ENCODE measurements at regions not wholly inside any gene's neighbourhood (a gene's known extent, or its start where the extent isn't known, plus 50 kb on each side); places are given as distances from the start of the nearest gene placed in this dataset.

DNA sequence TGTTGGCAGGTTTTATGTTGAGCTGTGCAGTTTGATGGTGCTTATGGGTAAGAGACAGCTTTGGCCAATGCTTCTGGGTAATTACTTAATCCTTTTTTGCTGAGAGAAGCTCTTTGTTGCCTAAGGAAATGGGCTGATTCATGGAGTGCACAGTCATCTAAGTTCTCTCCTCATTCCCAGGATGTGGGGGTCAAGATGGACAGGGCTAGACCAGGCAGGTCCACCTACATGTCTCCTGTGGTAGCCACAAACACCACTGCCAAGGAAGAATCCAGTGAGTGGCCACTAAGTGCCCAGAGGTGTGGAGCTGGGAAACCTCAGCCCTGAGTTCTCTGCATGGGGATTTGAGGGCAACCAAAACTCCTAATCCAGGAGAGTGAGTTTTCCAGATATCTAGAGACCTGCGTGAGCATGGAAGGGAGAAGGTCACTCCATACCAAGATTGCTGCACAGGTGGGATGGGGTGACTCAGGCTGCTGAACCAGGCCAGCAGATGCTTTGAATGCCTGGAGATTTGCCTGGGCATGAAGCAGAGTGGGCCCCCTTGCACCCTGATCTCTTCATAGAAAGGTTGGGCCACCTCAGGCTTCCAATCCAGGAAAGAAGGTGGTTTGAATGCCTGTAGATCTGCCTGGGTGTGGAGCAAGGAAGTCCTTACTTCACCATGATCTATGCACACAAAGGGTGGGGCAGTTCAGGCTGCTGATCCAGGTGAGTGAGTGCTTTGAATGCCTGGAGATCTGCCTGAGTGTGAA, 234.8 kb upstream of the GNPDA2 start:
- H3K27ac ChIP-seq = no peak overlapping the region
- no peak for TF ChIP-seq ZFX (IDR thresholded peaks at IDR 0.05)
- TF ChIP-seq, protein P1, sequence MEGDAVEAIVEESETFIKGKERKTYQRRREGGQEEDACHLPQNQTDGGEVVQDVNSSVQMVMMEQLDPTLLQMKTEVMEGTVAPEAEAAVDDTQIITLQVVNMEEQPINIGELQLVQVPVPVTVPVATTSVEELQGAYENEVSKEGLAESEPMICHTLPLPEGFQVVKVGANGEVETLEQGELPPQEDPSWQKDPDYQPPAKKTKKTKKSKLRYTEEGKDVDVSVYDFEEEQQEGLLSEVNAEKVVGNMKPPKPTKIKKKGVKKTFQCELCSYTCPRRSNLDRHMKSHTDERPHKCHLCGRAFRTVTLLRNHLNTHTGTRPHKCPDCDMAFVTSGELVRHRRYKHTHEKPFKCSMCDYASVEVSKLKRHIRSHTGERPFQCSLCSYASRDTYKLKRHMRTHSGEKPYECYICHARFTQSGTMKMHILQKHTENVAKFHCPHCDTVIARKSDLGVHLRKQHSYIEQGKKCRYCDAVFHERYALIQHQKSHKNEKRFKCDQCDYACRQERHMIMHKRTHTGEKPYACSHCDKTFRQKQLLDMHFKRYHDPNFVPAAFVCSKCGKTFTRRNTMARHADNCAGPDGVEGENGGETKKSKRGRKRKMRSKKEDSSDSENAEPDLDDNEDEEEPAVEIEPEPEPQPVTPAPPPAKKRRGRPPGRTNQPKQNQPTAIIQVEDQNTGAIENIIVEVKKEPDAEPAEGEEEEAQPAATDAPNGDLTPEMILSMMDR (conservative IDR thresholded peaks at IDR 0.05) = no peak

DNA sequence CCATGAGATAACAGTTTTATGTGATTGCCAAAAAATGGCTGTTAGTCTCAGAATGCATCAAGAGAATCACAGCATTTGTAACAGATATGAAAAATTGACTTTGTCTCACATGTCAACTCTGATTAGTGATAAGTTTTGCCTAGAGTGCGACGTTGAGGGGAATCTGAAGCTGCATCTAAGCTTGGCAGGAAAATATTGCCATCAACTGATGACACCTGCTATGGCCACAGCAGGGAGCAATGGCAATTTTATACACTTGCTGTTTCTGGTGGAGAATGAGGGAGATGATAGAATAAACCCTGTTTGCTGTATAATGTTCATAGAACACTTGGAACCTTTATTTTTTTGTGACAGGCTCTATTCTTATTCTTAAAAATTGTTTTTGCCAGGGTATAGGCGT, 205.4 kb upstream of the GNPDA2 start:
- no peak for TF ChIP-seq ZFX (IDR thresholded peaks at IDR 0.05)
- TF ChIP-seq, protein P1 (conservative IDR thresholded peaks at IDR 0.05) = no peak
- H3K27ac ChIP-seq = no peak overlapping the region

DNA sequence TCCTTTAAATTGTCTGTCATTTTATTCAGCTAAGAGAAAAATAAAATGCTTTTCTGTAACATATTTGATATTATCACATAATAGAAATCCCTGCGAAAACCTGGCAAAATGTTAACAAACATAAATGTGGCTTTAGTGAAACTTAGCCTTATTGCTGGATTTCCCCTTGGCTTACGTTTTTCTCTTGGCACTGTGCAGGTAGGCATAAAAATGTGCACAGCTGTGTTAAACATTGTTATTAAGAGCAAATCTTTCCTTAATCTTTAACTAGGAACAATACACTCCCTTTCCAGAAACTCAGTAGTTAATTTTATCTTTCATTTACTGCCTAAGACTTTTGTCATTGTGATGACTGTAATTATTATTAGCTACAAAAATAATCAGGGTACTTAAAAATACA, 202.4 kb upstream of the GNPDA2 start:
- no peak overlapping the region for H3K27ac ChIP-seq

DNA sequence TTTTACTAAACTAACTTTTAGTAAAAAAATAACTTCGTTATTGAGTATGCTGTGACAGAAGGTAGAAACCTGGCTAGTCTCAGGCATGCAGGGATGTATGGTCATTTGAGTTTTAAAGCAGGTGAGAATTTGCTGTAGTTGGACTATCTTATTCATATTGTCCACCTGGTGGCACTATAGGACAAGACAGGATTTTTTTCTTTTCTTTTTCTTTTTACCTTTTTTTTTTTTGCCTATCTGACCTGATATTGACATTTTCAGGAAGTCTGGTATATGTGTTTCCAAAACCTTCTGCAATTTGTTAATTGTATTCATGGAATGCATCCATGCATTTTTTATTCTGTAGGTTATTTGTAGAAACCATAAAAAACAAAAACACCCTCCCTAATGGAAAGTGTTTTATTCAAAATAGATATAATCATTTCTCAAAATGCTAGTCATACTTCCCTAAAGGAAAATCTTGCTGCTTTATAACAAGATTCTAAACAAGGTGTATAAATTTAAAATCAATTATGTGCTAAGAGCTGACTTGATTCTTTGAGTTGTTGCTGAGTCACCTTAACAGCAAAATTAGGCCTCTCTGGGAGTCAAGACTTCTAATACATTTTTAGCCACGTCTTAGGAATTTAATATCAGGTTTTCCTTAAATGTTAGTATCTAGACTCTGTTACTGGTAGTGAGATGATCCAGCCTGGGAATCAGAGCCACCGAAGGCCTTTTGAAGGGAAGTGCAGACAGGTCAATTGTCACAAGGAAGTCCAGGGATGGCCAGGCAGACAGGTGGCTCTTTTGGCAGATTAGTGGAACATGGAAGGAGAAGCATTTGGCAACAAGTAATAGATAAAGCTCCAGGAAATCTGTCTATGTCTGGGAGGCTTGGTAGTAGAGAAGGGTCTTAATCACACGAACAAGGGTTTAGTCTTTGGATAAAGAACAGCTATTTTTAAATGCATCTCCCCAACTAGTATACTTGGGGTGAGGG, 201.3 kb upstream of the GNPDA2 start:
- no peak for TF ChIP-seq ZFX (IDR thresholded peaks at IDR 0.05)
- TF ChIP-seq, protein P1 (conservative IDR thresholded peaks at IDR 0.05) = peak; percentile 78
- no peak overlapping the region for H3K27ac ChIP-seq

More for the DNA sequence above, 202.4 kb upstream of the GNPDA2 start:
- TF ChIP-seq, protein P1 (conservative IDR thresholded peaks at IDR 0.05) = no peak
- no peak for TF ChIP-seq ZFX (IDR thresholded peaks at IDR 0.05)

DNA sequence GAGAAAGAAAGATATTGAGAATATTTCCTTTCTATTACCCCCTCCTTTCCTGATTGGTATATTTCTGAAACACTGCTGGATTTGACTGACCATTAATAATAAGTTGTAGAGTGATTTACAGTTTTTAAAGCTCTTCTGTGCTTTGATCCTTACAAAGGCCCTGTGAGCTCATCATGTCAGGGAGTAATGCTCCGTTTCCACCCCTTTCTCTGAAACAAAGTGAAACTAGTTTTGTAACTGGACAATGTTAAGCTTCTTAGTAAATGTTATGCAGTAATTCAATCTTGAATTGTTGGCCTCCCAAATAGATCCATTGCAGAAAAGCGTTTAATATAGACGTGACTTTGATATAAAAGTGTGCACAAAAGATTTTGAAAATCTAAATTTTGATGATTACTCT, 190.1 kb upstream of the GNPDA2 start:
- no peak overlapping the region for H3K27ac ChIP-seq
- TF ChIP-seq, protein P1 (conservative IDR thresholded peaks at IDR 0.05) = no peak
- TF ChIP-seq ZFX (IDR thresholded peaks at IDR 0.05) = no peak

DNA sequence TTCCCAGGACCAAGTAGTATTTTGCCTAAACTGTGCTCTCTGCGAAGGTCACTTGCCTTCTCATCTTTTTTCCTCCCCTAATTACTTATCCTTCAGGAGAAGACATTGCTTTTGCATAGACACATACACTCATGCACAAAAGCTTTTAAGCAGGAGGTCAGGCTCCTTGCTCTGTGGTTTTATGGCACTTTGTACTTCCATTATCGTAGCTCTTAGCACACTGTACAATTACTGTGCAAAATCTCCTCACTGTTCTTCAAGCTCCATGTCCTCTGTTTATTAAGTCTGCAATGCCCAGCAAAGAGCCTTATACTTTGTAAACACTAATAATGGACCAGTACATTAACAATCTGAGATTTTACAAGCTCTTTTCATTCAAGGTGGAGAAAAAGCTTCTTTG, 188.4 kb upstream of the GNPDA2 start:
- no peak overlapping the region for H3K27ac ChIP-seq
- TF ChIP-seq, protein P1 (conservative IDR thresholded peaks at IDR 0.05) = no peak
- TF ChIP-seq ZFX (IDR thresholded peaks at IDR 0.05) = no peak

DNA sequence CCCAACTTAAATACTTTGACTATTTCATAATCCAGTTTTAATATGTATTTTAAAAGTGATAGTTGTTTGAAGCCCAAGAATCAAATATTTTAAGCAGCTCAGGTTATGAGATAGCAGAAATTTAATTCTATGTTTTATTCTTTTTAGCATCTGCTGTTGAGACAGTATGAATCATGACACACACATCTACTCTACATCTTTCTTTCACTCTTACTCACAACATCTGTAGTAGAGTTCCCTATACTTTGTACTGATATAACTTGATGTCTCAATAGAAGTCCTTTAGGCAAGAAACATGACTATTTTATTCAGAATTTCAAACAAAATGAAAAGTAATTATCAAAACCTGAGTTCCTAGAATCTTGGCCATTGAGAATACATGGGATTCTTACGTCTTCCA, 187.9 kb upstream of the GNPDA2 start:
- H3K27ac ChIP-seq = no peak overlapping the region
- no peak for TF ChIP-seq ZFX (IDR thresholded peaks at IDR 0.05)
